Activated CD4-positive, CD25-positive, alpha-beta regulatory T cell (primary cell): ENCODE measurements at regions not wholly inside any gene's neighbourhood (a gene's known extent, or its start where the extent isn't known, plus 50 kb on each side); places are given as distances from the start of the nearest gene placed in this dataset.

Source experiments
- DNase-seq, 4 experiments: peaks; one replicate each; lab custom pipeline; 2025; lab: John Stamatoyannopoulos, UW

DNA sequence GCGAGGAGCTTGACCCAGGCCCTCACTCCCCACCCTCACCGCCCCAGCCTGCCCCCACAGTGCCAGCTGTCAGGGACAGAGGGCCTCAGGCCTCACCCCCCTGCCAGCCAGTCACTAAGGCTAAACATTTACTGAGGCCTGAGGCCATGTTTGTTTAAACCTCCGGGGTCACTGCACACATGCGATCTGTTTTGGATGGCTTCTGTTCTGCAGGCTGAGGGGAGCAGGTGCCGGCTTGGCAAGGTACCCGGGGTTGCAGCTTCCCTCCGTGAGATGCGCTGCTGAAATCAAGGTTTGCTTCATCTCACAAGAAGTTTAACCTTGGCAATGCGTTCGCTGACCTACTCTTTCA lies 103.3 kb upstream of the BOD1 start:
- no peak for DNase-seq

DNA sequence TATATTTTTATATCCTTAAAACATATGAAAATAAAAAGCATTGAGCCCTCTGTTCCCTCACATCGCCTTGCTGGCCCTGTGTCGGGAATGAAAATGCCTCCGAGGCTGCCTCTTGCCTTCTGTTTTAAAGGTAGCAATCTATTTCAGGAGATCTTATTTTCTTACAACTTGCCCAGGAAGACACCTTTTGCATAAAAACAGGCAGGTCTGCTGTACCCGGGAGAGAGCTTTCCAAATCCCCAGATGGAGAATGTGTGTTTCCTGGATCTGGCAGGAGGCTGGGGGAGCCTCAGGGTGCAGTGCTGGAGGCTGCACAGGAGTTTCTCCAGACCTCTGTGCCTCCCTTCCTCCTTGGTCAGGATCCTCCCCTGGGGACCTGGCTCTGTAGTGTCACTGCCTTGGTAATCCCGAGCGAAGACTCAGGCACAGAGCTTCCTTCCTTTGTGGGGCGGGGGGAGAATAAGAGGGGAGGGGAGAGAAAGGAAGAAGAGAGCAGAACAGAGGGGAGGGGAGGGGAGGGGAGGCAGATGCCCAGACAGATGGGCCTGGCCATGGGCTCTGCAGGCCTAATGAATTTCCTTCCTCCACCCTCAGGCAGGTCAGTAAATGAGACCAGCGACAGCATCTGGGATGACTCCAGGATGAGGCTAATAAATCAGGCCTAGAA lies 104.0 kb upstream of the BOD1 start:
- DNase-seq = no peak

GRCh38 chr5:173720953-173721600 lies 104.6 kb upstream of the BOD1 start:
- no peak for DNase-seq

GRCh38 chr5:173721601-173722232 lies 105.3 kb upstream of the BOD1 start:
- DNase-seq = no peak

DNA sequence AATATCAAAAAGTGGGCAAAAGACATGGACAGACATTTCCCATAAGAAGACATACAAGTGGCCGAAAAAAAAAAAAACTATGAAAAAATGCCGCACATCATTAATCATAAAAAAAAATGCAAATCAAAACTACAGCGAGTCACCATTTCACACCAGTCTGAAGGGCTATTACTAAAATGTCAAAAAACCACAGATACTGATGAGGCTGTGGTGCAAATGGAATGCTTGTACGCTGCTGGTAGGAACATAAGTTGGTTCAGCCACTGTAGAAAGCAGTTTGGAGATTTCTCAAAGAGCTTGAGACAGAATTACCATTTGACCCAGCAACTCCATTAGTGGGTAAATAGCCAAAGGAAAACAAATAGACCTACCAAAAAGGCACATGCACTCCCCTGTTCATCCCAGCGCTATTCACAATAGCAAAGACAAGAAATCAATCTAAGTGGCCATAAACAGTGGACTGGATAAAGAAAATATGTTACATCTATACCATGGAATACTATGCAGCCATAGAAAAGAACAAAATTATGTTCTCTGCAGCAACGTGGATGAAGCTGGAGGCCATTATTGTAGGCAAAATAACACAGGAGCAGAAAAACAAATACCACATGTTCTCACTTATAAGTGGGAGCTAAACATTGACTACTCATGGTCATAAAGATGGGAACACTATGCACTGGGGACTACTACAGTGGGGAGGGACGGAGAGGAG lies 110.6 kb upstream of the BOD1 start:
- DNase-seq = no peak

DNA sequence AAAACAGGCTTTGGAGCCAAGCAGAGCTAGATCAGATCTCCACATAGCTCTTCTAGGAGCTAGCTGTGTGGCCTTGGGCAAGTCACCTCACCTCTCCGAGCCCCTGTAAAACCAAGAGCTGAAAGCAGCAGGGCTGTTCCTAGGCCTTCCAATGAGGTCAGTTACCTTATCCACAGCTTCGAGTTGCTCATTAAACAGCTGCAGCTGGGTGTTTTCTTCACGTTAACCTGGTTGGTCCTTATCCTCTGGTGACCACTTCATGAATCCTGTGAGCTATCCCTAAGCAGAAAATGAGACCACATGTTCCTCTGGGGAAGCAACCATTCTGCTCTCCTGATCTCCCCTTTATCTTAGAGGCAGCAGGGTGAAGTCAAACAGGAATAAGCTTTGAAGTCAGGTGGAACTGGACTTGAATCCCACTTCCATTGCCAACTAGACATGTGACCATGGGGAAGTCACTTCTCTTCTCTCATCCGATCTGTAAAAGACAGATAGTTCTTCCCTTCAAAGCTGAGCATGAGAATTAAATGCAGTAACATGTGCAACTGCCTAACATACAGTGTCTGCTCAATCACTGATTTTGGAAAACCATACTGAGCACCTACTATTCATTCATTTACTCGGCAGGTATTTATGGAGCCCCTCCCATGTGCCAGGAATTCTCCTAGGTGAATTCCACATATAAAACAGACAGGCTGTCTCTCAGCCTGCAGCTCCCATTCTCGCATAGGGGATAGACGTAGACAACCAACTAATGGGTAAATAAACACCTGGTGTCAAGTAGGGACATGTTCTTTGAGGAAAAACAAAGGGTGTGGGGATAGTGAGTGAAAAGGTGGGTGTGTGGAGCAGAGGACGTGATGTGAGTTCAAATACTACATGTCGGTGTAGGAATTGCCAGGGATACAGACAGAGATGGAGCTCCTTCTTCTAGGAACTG lies 111.7 kb upstream of the BOD1 start:
- no peak for DNase-seq

GRCh38 chr5:173729079-173729765 lies 112.8 kb upstream of the BOD1 start:
- DNase-seq = no peak

GRCh38 chr5:173730632-173731298 lies 114.3 kb upstream of the BOD1 start:
- DNase-seq = no peak

- no peak for DNase-seq
Observed at GRCh38 chr5:173733021-173733420, 116.6 kb upstream of the BOD1 start.

GRCh38 chr5:173733425-173733824 lies 117.0 kb upstream of the BOD1 start:
- no peak for DNase-seq

- no peak for DNase-seq
Observed at GRCh38 chr5:173733831-173734501, 117.5 kb upstream of the BOD1 start.

- DNase-seq = no peak
Observed at GRCh38 chr5:173734716-173735115, 118.3 kb upstream of the BOD1 start.

DNA sequence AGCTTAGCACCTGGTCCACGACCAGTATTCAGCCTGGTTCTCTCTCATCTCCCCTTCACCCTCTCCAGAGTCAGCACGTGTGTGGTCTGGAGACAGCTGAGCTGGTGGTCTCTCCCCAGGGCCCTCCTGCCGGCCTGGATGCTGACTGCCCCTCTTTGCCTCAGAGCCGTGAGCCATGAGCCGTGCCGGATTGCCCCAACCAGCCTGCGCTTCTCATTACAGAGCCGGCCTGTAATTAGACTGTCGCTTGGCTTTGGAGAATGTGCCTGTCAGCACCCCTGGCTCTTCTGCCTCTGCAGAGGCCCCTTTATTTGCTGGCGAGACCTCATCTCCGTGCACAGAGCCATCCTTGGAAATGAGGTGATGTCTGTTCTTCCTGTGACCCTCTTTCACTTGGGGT lies 118.7 kb upstream of the BOD1 start:
- DNase-seq = no peak

DNA sequence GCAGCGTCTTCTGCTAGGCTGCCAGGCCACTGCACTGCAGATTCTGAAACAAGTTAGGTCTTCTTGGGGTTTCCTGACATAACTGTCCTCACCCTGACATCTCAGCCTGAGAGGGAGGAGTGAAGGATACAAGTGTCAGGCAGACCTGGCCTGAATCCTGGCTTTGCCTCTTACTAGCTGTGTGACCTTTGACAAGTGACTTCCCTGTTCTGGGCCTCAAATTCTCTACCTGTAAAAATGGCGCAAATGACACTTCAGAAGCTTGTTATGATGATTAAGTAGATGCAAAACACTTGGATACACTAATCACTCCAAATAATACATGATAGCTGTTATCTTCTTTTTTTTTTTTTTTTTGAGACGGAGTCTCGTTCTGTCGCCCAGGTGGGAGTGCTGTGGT lies 119.2 kb upstream of the BOD1 start:
- DNase-seq = no peak

DNA sequence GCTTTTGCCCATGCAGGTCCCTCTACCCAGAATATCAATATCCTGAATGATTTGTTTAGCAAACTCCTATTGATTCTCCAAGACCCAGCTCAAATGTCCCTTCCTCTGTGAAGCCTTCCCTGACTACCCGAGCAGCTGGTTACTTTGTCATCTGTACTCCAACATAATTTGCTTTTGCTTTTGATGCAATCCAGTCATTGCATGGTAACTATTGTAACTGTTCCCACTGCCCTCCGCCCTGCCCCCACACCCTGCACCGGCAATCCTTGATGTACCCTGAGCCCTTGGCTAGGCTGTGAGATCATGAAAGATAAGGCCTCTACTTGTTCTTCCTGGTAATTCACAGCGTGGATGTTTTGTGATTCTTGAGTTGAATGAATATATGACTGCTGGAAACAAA lies 119.9 kb upstream of the BOD1 start:
- no peak for DNase-seq

GRCh38 chr5:173736923-173737412 lies 120.5 kb upstream of the BOD1 start:
- DNase-seq = no peak

GRCh38 chr5:173739741-173740140 lies 123.3 kb upstream of the BOD1 start:
- no peak for DNase-seq

GRCh38 chr5:173740400-173740799 lies 124.0 kb upstream of the BOD1 start:
- DNase-seq = no peak

DNA sequence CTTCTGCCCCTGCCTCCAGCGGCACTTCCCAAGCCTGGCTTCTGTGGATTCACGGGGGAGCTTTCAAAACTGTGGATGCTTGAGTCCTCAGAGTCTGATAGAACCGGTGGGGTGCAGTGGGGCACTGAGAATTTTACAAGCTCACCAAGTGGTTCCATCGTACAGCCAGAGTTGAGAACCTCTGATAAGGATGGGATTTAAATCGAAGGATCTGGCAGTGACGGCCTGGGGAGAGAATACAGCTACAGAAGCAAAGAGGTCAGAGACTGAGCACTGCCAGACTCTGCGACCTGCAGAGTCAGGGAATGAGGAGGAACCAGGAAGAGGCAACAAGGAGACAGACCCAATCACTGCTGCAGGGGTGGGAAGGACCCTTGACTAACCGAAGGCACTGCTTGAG lies 124.6 kb upstream of the BOD1 start:
- DNase-seq = no peak
